GM19351 (cell line): ENCODE measurements at regions not wholly inside any gene's neighbourhood (a gene's known extent, or its start where the extent isn't known, plus 50 kb on each side); places are given as distances from the start of the nearest gene placed in this dataset.

Experiments
- ATAC-seq: cut with Tn5 transposase; IDR thresholded peaks from one replicate; pipeline ENCODE4 v1.9.1; 2021; ENCODE audit warnings: mild to moderate bottlenecking, moderate library complexity; ENCODE audit not compliant: unreplicated experiment

DNA sequence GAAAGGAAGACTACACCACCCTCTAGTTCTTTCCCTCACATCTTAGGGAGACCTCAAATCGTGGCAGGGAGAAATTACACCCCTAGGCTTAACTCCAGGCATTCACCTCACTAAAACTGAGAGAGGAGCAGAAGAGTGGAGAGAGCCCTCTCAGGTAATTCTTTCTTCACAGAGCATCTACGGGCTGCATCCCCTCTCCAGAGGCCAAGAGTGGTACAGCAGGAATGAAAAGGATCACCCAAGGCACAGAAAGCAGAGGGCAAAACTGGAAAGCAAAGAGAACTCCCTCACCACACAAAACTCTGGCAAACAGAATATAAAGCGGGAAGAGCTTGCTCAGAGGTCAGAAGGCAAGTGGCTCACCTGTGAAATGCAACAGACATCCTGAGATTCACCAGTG is 661.2 kb downstream of the TBC1D4 start:
- ATAC-seq = no peak

GRCh38 chr13:74819549-74819948 is 662.4 kb downstream of the TBC1D4 start:
- no peak for ATAC-seq

DNA sequence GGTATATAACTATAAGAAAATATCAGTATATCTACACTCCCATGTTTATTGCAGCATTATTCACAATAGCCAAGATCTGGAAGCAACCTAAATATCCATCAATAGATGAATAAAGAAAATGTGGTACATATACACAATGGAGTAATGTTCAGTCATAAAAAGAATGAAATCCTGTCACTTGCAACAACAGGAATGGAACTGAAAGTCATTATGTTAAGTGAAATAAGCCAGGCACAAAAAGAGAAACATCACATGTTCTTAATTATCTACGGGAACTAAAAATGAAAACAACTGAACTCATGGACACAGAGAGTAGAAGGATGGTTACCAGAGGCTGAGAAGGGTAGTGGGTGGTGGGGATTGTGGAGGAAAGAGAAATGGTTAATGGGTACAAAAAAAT is 665.2 kb downstream of the TBC1D4 start:
- no peak for ATAC-seq

GRCh38 chr13:74796157-74796556 is 662.0 kb upstream of the KLF12 start:
- ATAC-seq = no peak

DNA sequence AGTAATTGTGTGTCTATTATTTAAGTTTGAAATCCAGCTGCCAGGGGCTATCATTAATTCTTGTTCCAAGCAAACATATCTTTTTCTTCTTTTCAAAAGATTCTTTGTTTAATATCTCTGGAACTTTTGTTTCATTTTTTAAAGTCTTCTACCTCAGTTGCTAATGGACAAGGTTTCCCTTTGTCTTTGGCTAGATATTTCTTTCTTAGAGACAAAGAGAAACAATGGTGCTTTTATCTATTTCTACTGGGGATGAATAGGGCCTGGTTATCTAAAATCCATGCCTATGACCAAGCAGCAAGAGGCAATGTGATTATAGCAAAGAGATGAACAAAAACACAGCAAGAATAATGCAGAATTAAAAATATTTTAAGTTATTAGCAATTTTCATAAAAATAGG is 661.3 kb upstream of the KLF12 start:
- no peak for ATAC-seq

GRCh38 chr13:74794582-74794981 is 660.4 kb upstream of the KLF12 start:
- ATAC-seq = no peak

GRCh38 chr13:74794147-74794546 is 659.9 kb upstream of the KLF12 start:
- no peak for ATAC-seq

DNA sequence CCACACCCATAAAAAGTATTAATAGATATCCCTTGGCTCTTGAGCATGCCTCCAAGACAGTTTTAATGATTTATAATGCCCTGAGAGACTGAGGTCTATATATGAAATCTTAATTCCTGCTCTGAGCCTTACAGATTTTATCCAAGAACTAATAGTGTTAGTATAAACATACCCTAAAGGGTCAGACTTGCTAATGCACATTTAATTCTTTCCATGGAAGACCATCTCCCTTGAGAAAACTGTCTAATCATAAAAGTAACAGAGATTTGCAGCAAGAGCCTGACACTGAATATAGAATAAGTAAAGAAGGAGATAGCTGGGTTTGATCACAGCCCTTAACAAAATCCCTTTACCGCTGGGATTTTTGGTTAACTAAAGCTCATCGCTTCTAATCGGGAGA is 650.8 kb upstream of the KLF12 start:
- ATAC-seq = no peak

DNA sequence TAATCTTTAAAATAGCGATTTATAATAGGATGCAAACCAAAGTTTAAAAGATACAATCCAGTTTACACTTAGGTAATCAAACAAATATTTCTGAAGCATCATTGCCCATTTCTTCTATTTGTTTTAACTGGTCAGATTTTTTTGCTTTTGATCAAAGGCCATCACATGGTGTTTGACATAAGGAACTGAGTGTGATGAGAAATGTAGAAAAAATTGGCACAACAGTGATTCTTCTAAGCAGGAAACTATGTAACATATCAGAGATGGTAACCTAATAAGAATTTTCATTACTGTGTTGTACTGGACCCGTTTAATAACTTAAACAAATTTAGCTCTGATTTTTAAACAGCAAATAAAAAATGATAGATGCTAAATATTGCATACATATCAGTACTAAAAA is 644.7 kb upstream of the KLF12 start:
- ATAC-seq = no peak

DNA sequence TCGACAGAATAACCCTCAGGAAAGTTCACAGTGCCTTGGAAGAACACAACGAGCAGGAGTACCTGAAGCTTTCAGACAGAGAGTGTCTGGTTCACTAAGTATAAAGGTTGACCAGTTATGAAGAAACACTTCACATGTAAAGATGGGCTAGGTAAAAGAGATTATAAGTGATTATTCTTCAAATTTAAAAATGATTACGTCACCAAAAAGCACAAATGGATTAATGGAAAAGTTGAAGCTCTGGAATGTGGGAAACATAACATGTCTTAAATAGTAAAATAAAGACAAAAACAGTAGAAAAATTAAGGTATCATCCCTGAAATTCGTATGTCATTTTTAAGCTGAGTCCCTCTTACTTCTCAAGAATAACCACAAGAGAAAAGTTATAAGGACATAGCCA is 643.9 kb upstream of the KLF12 start:
- ATAC-seq = no peak

GRCh38 chr13:74774264-74774663 is 640.1 kb upstream of the KLF12 start:
- ATAC-seq = no peak

DNA sequence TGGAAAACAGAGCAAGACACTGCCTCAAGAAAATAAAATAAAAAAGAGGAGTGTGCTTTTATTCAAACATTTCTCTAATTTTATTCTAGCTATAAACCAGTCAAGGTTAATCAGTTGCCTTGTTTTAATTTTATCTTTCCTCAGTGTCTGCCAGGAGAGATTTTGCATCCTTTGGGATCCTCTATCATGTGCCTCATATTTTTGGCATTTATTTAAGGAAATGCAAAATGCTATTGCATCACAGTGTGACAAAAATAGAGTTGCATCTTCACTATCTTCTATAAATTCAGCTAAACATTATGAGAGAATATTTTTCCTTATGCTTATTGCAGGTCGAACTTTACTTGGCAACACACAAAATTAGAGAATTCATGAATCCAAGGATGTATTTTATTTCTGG is 639.0 kb upstream of the KLF12 start:
- no peak for ATAC-seq

GRCh38 chr13:74771964-74772363 is 637.8 kb upstream of the KLF12 start:
- ATAC-seq = no peak

GRCh38 chr13:74770361-74770760 is 636.2 kb upstream of the KLF12 start:
- no peak for ATAC-seq

- no peak for ATAC-seq
Measured at GRCh38 chr13:74769333-74769732, 635.1 kb upstream of the KLF12 start.

GRCh38 chr13:74768521-74769085 is 634.4 kb upstream of the KLF12 start:
- no peak for ATAC-seq

GRCh38 chr13:74767050-74767449 is 632.8 kb upstream of the KLF12 start:
- ATAC-seq = no peak

DNA sequence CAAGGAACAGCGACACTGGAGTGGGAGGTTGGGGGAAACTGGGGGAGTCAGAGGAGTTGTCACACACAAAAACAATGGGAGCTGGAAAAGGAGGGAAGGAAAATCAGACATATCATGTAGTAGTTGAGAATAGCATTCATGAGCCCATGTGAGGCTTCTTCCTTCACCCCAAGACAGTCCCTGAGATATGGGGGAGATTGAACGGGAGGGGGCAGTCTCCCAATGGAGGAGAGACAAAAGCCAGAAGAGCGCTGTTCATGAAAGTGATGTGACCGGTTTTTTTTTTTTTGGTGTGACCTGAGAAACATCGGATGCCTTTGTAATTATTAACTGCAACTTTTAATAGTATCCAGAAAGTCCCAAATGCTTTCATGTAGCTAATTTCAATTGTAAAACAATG is 631.8 kb upstream of the KLF12 start:
- ATAC-seq = no peak

DNA sequence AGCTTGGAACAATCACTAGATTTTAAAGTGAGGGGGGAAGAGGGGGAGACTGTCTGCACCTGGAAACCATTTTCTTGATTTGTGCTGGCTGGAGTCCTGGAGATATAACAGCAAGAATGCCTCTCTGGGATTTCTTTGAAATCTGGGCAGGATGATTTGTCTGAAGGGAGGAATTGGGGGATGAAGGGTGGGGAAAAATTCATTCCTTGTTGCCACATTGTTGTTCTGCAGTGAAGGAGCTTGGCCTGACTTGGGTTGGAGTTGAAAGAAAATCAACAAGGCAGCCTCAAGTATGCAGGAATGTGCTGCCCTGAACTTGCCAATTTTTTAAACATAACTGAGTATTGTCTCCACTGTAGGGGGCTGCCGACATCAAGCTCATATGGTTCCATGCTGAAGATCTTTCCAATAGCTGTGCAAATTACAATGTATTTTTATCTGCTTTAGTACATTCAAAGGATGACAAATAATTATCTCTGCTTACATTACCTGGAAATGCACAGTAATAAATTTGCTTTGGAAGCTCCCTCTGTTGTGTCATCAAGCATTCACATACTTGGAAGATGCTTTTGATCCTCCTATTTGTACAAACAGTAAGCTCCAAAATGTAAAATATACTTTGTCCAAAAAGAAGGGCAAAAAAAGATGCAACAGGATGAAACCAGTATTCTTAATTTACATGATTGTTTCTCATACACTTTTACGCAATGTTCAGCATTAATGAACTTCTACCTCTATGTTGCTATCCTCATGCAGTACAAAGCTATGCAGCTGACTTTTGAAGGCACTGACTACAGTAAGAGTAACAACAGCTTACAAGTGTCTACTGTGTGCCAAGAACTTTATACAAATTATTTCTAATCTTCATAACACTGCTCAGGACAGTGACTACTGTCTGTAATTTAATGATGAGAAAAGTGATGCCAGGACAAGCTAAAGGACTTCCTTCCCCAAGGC is 627.9 kb upstream of the KLF12 start:
- ATAC-seq = no peak

DNA sequence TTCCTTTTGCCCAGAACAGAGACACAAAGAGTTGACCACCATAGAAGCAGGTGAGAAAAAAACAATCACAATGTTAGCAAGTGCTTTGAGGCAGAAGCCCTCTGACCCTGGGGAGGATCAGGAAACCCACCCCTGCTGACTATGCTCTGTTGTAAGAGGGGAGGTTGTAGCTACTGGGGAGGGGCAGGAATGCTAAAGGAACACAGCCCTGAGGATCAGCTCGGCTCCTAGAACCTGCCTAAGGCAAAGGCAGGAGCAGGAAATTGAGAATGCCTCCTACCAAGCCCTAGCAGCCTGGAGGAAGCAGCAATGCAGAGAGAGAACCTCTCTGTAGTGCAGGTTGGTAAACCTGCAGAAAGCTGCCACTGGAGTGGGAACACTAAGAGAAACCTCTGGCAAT is 624.0 kb upstream of the KLF12 start:
- ATAC-seq = no peak

DNA sequence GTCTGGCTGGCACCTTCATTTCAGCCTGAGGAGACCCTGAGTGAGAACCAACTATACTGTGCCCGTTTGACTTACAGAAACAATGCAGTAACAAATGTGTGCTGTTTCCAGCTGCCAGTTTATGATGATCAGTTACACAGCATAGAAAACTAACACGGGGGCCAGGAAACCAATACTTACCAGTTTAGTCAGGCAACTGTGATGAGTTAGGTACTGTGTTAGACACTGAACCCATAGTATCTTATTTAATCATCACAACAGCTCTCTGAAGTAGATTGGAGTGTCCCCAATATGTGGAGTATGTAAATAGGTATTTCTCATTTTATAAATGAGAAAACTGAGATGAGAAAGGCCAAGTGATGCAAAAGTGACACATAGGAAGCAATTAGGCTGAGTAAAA is 620.9 kb upstream of the KLF12 start:
- no peak for ATAC-seq

DNA sequence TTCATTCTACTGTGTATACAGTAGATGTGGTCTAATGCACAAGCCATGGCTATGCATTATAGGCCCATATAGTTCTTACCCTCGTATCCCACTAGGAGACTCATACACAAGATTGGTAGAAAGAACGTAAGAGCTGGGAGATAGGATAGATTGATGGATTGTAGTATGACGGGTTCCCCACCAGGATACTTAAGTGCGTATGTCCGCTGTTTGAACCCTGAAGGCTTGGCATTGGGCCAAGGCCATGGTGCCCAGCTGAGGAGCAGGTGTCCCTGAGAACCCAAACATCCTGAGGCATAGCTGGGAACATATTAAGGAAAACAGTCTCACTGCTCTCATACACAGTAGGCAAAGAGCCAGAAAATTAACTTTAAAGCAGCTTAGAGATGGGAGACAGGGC is 617.5 kb upstream of the KLF12 start:
- no peak for ATAC-seq
